Endothelial cell of umbilical vein (primary cell): ENCODE measurements at regions not wholly inside any gene's neighbourhood (a gene's known extent, or its start where the extent isn't known, plus 50 kb on each side); places are given as distances from the start of the nearest gene placed in this dataset.

Source experiments
- CTCF ChIP-seq, 2 donors: IDR thresholded peaks; 1 replicate in 1 of 2; 2 replicates in 1 of 2; pipeline ENCODE4 v1.5.1; 2011; ENCODE audit warnings: low read length in 2 of 2, mild to moderate bottlenecking in 2 of 2, moderate library complexity in 2 of 2, control low read depth in 1 of 2, inconsistent platforms in 1 of 2, low read depth in 1 of 2; ENCODE audit not compliant: insufficient read depth in 1 of 2; ENCODE audit errors: extremely low read depth in 1 of 2
- EZH2 ChIP-seq: IDR thresholded peaks from 2 replicates; pipeline ENCODE4 v1.6.1; 2012; ENCODE audit warnings: borderline replicate concordance, low read depth, mild to moderate bottlenecking, moderate library complexity, low read length, inconsistent platforms; ENCODE audit not compliant: severe bottlenecking
- FOS ChIP-seq: IDR thresholded peaks from 2 replicates; pipeline ENCODE4 v1.6.1; 2011; ENCODE audit warnings: mild to moderate bottlenecking, low read length, moderate library complexity, borderline replicate concordance; ENCODE audit not compliant: insufficient read depth
- JUN ChIP-seq: IDR thresholded peaks from 2 replicates; pipeline ENCODE4 v1.6.1; 2011; ENCODE audit warnings: borderline replicate concordance, low read depth; ENCODE audit not compliant: insufficient read length, insufficient read depth
- MAX ChIP-seq: IDR thresholded peaks from 2 replicates; pipeline ENCODE4 v1.6.1; 2011; ENCODE audit not compliant: insufficient read depth, insufficient read length
- MYC ChIP-seq: IDR thresholded peaks from one replicate; pipeline ENCODE4 v1.6.1; 2011; ENCODE audit warnings: mild to moderate bottlenecking, low read depth, low read length
- POLR2A ChIP-seq: IDR thresholded peaks from 2 replicates; pipeline ENCODE4 v1.6.1; 2012; ENCODE audit warnings: low read depth, mild to moderate bottlenecking, control low read depth, low read length
- POLR2AphosphoS5 ChIP-seq: IDR thresholded peaks from 2 replicates; pipeline ENCODE4 v1.6.1; 2012; ENCODE audit warnings: low read depth, mild to moderate bottlenecking, control low read depth, low read length, moderate library complexity; ENCODE audit not compliant: insufficient read depth

- TF ChIP-seq CTCF (IDR thresholded peaks at IDR 0.05; ENCODE audit: extremely low read depth in 1 of 2, insufficient read depth in 1 of 2, low read depth in 1 of 2, low read length in 2 of 2) (no peak), EZH2 (no peak), FOS (no peak), JUN (no peak), POLR2A (no peak), POLR2AphosphoS5 (no peak), MYC (no peak), MAX (no peak)
Observed at GRCh38 chr22:47854251-47854650, 1091.8 kb downstream of the TBC1D22A start.
